Hepatocyte (in vitro differentiated cells): ENCODE measurements at regions not wholly inside any gene's neighbourhood (a gene's known extent, or its start where the extent isn't known, plus 50 kb on each side); places are given as distances from the start of the nearest gene placed in this dataset.

Experiments
- CTCF ChIP-seq: fragments of 200-600 bp; sonication (generic); IDR thresholded peaks from 2 replicates; pipeline ENCODE4 v1.5.1; 2016; ENCODE audit warnings: antibody characterized with exemption, mild to moderate bottlenecking; ENCODE audit not compliant: poor library complexity
- EZH2 ChIP-seq: fragments of 200-600 bp; sonication (generic); IDR thresholded peaks from 2 replicates; pipeline ENCODE4 v1.6.1; 2016; ENCODE audit warnings: antibody characterized with exemption, mild to moderate bottlenecking, borderline replicate concordance
- EZH2phosphoT487 ChIP-seq: fragments of 200-600 bp; sonication (generic); IDR thresholded peaks from one replicate; pipeline ENCODE4 v1.6.1; 2018; ENCODE audit warnings: antibody characterized with exemption, mild to moderate bottlenecking, low read depth, moderate library complexity; ENCODE audit not compliant: unreplicated experiment, severe bottlenecking

- no peak for TF ChIP-seq CTCF
- TF ChIP-seq EZH2phosphoT487 = no peak
- no peak for TF ChIP-seq EZH2
Measured at GRCh38 chr15:20368974-20369373, 172.6 kb downstream of the GOLGA6L6 start.
